ENCODE measurements at regions not wholly inside any gene's neighbourhood (a gene's known extent, or its start where the extent isn't known, plus 50 kb on each side); places are given as distances from the start of the nearest gene placed in this dataset.

GRCh38 chr2:140027966-140028365 is 1247.8 kb upstream of the NXPH2 start:
- Histone ChIP-seq H2AK5ac (ENCODE audit: low read length) (no peak overlapping the region), H4K5ac (ENCODE audit: low read length) (no peak overlapping the region), H3K36me3 (ENCODE audit: control insufficient read depth, insufficient read depth, low read length) (no peaks in the 10 kb centered on the region), H4K8ac (ENCODE audit: low read depth, low read length) (no peak overlapping the region), H2BK15ac (replicated peaks; ENCODE audit: low read depth) (no peak overlapping the region), H3K4me1 (ENCODE audit: control insufficient read depth, low read depth, low read length) (peaks cover 2% of the 10 kb centered on the region), H3K27me3 (ENCODE audit: insufficient read depth, low read length, poor library complexity) (no peaks in the 10 kb centered on the region), H3K79me1 (ENCODE audit: low read length) (no peaks in the 10 kb centered on the region), H3K56ac (ENCODE audit: low read length) (no peak overlapping the region), H3K4me2 (ENCODE audit: low read length) (no peak overlapping the region), H3K9ac (ENCODE audit: low read length) (no peak overlapping the region), H3K4me3 (ENCODE audit: low read length) (no peak overlapping the region), H3K18ac (ENCODE audit: low read length) (no peak overlapping the region), H3K27ac (ENCODE audit: low read depth, low read length) (no peak overlapping the region), H2BK5ac (ENCODE audit: low read length) (no peak overlapping the region), H2BK120ac (ENCODE audit: low read depth, low read length) (no peak overlapping the region), H3K23ac (ENCODE audit: low read length) (no peak overlapping the region), H3K79me2 (ENCODE audit: control insufficient read depth, insufficient read depth, low read length) (no peaks in the 10 kb centered on the region), H3K4ac (ENCODE audit: low read depth, low read length) (no peak overlapping the region)
- no peak for DNase-seq
- WGBS (ENCODE audit: extremely low coverage, insufficient coverage, low lambda C conversion rate): no CpG with 5 or more reads among the region's 1 CpG

GRCh38 chr2:140027320-140027719 is 1247.1 kb upstream of the NXPH2 start:
- H3K36me3 ChIP-seq (ENCODE audit: control insufficient read depth, insufficient read depth, low read length): no peaks in the 10 kb centered on the region

DNA sequence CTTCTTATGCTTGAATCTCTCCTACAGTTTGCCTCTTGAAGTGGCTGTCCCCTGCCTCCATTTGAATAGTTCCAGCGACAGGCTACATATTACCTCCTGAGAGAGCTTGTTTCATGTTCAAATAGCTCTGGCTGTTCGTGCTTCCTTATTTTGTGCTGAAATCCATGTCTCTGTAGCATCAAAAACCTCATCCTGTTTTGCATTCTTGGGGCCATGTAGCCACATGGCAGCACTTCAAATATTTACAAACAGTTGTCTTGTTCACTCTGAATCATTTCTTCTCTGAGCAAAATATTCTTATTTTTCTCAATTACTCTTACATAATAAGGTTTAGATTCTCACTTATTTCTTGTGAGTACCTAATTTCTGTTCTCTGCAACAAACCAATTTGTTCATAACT is 1243.1 kb upstream of the NXPH2 start:
- no peak for DNase-seq

More at GRCh38 chr2:140027320-140027719, 1247.1 kb upstream of the NXPH2 start:
- no peak overlapping the region for H3K23ac ChIP-seq (ENCODE audit: low read length)
- no peaks in the 10 kb centered on the region for H3K79me1 ChIP-seq (ENCODE audit: low read length)
- H3K56ac ChIP-seq (ENCODE audit: low read length): no peak overlapping the region
- no peak overlapping the region for H3K4ac ChIP-seq (ENCODE audit: low read depth, low read length)
- H3K9ac ChIP-seq (ENCODE audit: low read length): no peak overlapping the region
- no peak overlapping the region for H3K4me2 ChIP-seq (ENCODE audit: low read length)
- no peak overlapping the region for H4K5ac ChIP-seq (ENCODE audit: low read length)
- no peak overlapping the region for H3K18ac ChIP-seq (ENCODE audit: low read length)
- no CpG with 5 or more reads among the region's 7 CpGs for WGBS (ENCODE audit: extremely low coverage, insufficient coverage, low lambda C conversion rate)
- no peaks in the 10 kb centered on the region for H3K79me2 ChIP-seq (ENCODE audit: control insufficient read depth, insufficient read depth, low read length)
- no peak overlapping the region for H2BK5ac ChIP-seq (ENCODE audit: low read length)
- no peak overlapping the region for H3K4me3 ChIP-seq (ENCODE audit: low read length)
- H2BK120ac ChIP-seq (ENCODE audit: low read depth, low read length): no peak overlapping the region
- no peak overlapping the region for H2AK5ac ChIP-seq (ENCODE audit: low read length)
- DNase-seq: peak; percentile 10
- H4K8ac ChIP-seq (ENCODE audit: low read depth, low read length): no peak overlapping the region
- H3K4me1 ChIP-seq (ENCODE audit: control insufficient read depth, low read depth, low read length): peaks cover 2% of the 10 kb centered on the region
- no peak overlapping the region for H3K27ac ChIP-seq (ENCODE audit: low read depth, low read length)
- no peaks in the 10 kb centered on the region for H3K27me3 ChIP-seq (ENCODE audit: insufficient read depth, low read length, poor library complexity)
- H2BK15ac ChIP-seq (replicated peaks; ENCODE audit: low read depth): no peak overlapping the region

GRCh38 chr2:140018541-140018940 is 1238.4 kb upstream of the NXPH2 start:
- no peak overlapping the region for H3K56ac ChIP-seq (ENCODE audit: low read length)
- H3K23ac ChIP-seq (ENCODE audit: low read length): no peak overlapping the region
- no CpG with 5 or more reads among the region's 2 CpGs for WGBS (ENCODE audit: extremely low coverage, insufficient coverage, low lambda C conversion rate)
- no peak overlapping the region for H3K18ac ChIP-seq (ENCODE audit: low read length)
- H3K4ac ChIP-seq (ENCODE audit: low read depth, low read length): no peak overlapping the region
- H4K5ac ChIP-seq (ENCODE audit: low read length): no peak overlapping the region
- no peak overlapping the region for H3K9ac ChIP-seq (ENCODE audit: low read length)
- no peaks in the 10 kb centered on the region for H3K27me3 ChIP-seq (ENCODE audit: insufficient read depth, low read length, poor library complexity)
- no peaks in the 10 kb centered on the region for H3K36me3 ChIP-seq (ENCODE audit: control insufficient read depth, insufficient read depth, low read length)
- no peak overlapping the region for H2BK120ac ChIP-seq (ENCODE audit: low read depth, low read length)
- peaks cover 2% of the 10 kb centered on the region for H3K4me1 ChIP-seq (ENCODE audit: control insufficient read depth, low read depth, low read length)
- H4K8ac ChIP-seq (ENCODE audit: low read depth, low read length): no peak overlapping the region
- no peak overlapping the region for H2BK15ac ChIP-seq (replicated peaks; ENCODE audit: low read depth)
- H2BK5ac ChIP-seq (ENCODE audit: low read length): no peak overlapping the region
- no peak for DNase-seq
- H3K79me1 ChIP-seq (ENCODE audit: low read length): no peaks in the 10 kb centered on the region
- H3K4me2 ChIP-seq (ENCODE audit: low read length): no peak overlapping the region
- H3K27ac ChIP-seq (ENCODE audit: low read depth, low read length): no peak overlapping the region
- H2AK5ac ChIP-seq (ENCODE audit: low read length): no peak overlapping the region
- no peak overlapping the region for H3K4me3 ChIP-seq (ENCODE audit: low read length)
- H3K79me2 ChIP-seq (ENCODE audit: control insufficient read depth, insufficient read depth, low read length): no peaks in the 10 kb centered on the region

More for the DNA sequence above, 1243.1 kb upstream of the NXPH2 start:
- H3K9ac ChIP-seq (ENCODE audit: low read length): no peak overlapping the region
- H3K79me2 ChIP-seq (ENCODE audit: control insufficient read depth, insufficient read depth, low read length): no peaks in the 10 kb centered on the region
- no peak overlapping the region for H2BK5ac ChIP-seq (ENCODE audit: low read length)
- no peaks in the 10 kb centered on the region for H3K27me3 ChIP-seq (ENCODE audit: insufficient read depth, low read length, poor library complexity)
- no peak overlapping the region for H3K4ac ChIP-seq (ENCODE audit: low read depth, low read length)
- no peak overlapping the region for H4K5ac ChIP-seq (ENCODE audit: low read length)
- H3K4me1 ChIP-seq (ENCODE audit: control insufficient read depth, low read depth, low read length): peaks cover 2% of the 10 kb centered on the region
- no peak overlapping the region for H3K4me2 ChIP-seq (ENCODE audit: low read length)
- H3K23ac ChIP-seq (ENCODE audit: low read length): no peak overlapping the region
- no peaks in the 10 kb centered on the region for H3K36me3 ChIP-seq (ENCODE audit: control insufficient read depth, insufficient read depth, low read length)
- no peak overlapping the region for H3K4me3 ChIP-seq (ENCODE audit: low read length)
- H2BK120ac ChIP-seq (ENCODE audit: low read depth, low read length): no peak overlapping the region
- no peak overlapping the region for H2BK15ac ChIP-seq (replicated peaks; ENCODE audit: low read depth)
- no peak overlapping the region for H2AK5ac ChIP-seq (ENCODE audit: low read length)
- no peak overlapping the region for H3K27ac ChIP-seq (ENCODE audit: low read depth, low read length)
- no peak overlapping the region for H4K8ac ChIP-seq (ENCODE audit: low read depth, low read length)
- no peaks in the 10 kb centered on the region for H3K79me1 ChIP-seq (ENCODE audit: low read length)
- no peak overlapping the region for H3K56ac ChIP-seq (ENCODE audit: low read length)
- peak overlapping the region; percentile 28 for H3K18ac ChIP-seq (ENCODE audit: low read length)
- WGBS (ENCODE audit: extremely low coverage, insufficient coverage, low lambda C conversion rate): no CpG with 5 or more reads among the region's 2 CpGs

DNA sequence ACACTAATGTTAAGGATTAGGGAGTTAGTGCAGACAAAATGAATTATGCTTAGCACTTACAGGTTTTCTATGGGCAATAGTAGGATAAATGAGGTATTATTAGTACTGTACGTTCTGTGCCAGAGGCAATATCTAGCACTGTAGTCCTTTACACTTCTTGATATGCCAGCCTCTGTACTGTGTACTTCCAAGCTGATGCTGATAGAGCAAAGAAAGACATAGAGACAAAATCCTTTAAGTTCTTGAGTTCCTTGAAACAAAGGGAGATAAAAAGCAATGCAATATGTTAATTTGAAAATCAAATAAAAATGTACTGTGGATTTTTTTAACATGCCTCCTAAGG is 1234.0 kb upstream of the NXPH2 start:
- Histone ChIP-seq H3K79me1 (ENCODE audit: low read length) (no peaks in the 10 kb centered on the region), H4K5ac (ENCODE audit: low read length) (no peak overlapping the region), H4K8ac (ENCODE audit: low read depth, low read length) (no peak overlapping the region), H3K9ac (ENCODE audit: low read length) (no peak overlapping the region), H3K4me1 (ENCODE audit: control insufficient read depth, low read depth, low read length) (no peaks in the 10 kb centered on the region), H2BK120ac (ENCODE audit: low read depth, low read length) (no peak overlapping the region), H3K36me3 (ENCODE audit: control insufficient read depth, insufficient read depth, low read length) (no peaks in the 10 kb centered on the region), H3K4me2 (ENCODE audit: low read length) (no peak overlapping the region), H3K4me3 (ENCODE audit: low read length) (no peak overlapping the region), H2AK5ac (ENCODE audit: low read length) (no peak overlapping the region), H3K27ac (ENCODE audit: low read depth, low read length) (no peak overlapping the region), H3K56ac (ENCODE audit: low read length) (no peak overlapping the region), H3K4ac (ENCODE audit: low read depth, low read length) (no peak overlapping the region), H3K79me2 (ENCODE audit: control insufficient read depth, insufficient read depth, low read length) (no peaks in the 10 kb centered on the region), H3K18ac (ENCODE audit: low read length) (no peak overlapping the region), H2BK5ac (ENCODE audit: low read length) (no peak overlapping the region), H2BK15ac (replicated peaks; ENCODE audit: low read depth) (no peak overlapping the region), H3K23ac (ENCODE audit: low read length) (no peak overlapping the region), H3K27me3 (ENCODE audit: insufficient read depth, low read length, poor library complexity) (no peaks in the 10 kb centered on the region)
- WGBS (ENCODE audit: extremely low coverage, insufficient coverage, low lambda C conversion rate): no CpG with 5 or more reads among the region's 1 CpG
- no peak for DNase-seq

DNA sequence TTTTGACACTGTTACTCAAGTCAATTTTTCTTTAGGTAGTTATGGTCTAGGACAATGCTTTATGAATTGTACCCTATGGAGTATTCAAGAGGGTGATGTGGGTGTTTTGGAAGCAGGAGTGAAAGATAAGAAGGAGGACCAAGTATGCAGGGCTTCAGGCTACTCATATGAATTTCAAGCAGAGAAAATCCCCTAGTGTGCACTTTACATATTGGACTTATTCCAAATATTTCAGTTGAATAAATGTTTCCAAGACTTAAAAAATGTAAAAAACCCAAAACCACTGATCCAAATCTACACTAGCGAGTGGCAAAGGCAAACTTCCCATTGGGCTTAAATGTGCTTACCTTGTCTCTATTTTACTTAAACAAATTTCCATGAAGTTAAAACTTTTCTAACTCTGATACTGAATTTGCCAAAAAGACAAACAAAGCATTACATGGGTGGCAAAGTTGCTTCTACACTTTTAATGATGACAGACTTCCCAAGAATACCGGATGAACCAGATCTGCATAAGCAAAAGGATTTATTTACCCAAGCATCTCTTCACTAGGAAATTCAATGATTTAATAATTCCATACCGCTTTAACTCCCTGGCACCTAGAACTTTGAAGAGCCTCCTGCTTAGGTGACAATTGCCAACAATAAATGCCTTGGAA is 1233.5 kb upstream of the NXPH2 start:
- no peak overlapping the region for H3K4me2 ChIP-seq (ENCODE audit: low read length)
- no peak overlapping the region for H3K4ac ChIP-seq (ENCODE audit: low read depth, low read length)
- no peaks in the 10 kb centered on the region for H3K36me3 ChIP-seq (ENCODE audit: control insufficient read depth, insufficient read depth, low read length)
- H4K5ac ChIP-seq (ENCODE audit: low read length): no peak overlapping the region
- H3K4me1 ChIP-seq (ENCODE audit: control insufficient read depth, low read depth, low read length): no peaks in the 10 kb centered on the region
- no peak overlapping the region for H3K9ac ChIP-seq (ENCODE audit: low read length)
- H3K56ac ChIP-seq (ENCODE audit: low read length): no peak overlapping the region
- H3K23ac ChIP-seq (ENCODE audit: low read length): no peak overlapping the region
- H3K79me1 ChIP-seq (ENCODE audit: low read length): no peaks in the 10 kb centered on the region
- no peak overlapping the region for H2BK120ac ChIP-seq (ENCODE audit: low read depth, low read length)
- no peak overlapping the region for H2AK5ac ChIP-seq (ENCODE audit: low read length)
- H2BK15ac ChIP-seq (replicated peaks; ENCODE audit: low read depth): no peak overlapping the region
- WGBS (ENCODE audit: extremely low coverage, insufficient coverage, low lambda C conversion rate): no CpG with 5 or more reads among the region's 3 CpGs
- no peak overlapping the region for H4K8ac ChIP-seq (ENCODE audit: low read depth, low read length)
- no peak overlapping the region for H3K4me3 ChIP-seq (ENCODE audit: low read length)
- H3K79me2 ChIP-seq (ENCODE audit: control insufficient read depth, insufficient read depth, low read length): no peaks in the 10 kb centered on the region
- no peak overlapping the region for H3K18ac ChIP-seq (ENCODE audit: low read length)
- no peak overlapping the region for H3K27ac ChIP-seq (ENCODE audit: low read depth, low read length)
- DNase-seq: no peak
- H3K27me3 ChIP-seq (ENCODE audit: insufficient read depth, low read length, poor library complexity): no peaks in the 10 kb centered on the region
- no peak overlapping the region for H2BK5ac ChIP-seq (ENCODE audit: low read length)
